GM21381 (cell line): ENCODE measurements at regions not wholly inside any gene's neighbourhood (a gene's known extent, or its start where the extent isn't known, plus 50 kb on each side); places are given as distances from the start of the nearest gene placed in this dataset.
"Not testable (repeated sequence)": the region's sequence is repeated elsewhere in the genome, so short reads cannot be mapped to it uniquely, and the experiment has no call there.

ENCODE experiments used
- ATAC-seq: cut with Tn5 transposase; IDR thresholded peaks from one replicate; pipeline ENCODE4 v1.9.1; 2021; ENCODE audit warnings: mild to moderate bottlenecking, moderate library complexity; ENCODE audit not compliant: unreplicated experiment

DNA sequence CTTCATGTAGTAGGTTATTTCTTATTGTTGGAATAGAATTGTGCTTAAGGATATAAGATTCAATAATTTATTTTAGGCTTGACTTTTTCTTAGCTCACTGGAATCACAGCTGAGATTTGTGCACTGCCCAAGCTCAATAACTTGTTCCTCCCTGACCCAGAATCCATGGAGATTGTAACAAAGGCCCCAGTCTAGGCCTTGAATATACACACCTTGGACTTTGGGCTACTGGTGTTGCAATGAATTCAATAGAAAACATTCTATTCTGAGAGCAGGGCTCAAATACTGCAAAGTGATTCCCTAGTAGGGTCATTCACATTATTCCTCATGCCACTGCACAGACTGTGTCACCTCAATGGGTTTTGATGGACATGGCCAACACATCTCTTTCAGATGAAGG, 352.4 kb downstream of the GALC start:
- ATAC-seq, result no peak

DNA sequence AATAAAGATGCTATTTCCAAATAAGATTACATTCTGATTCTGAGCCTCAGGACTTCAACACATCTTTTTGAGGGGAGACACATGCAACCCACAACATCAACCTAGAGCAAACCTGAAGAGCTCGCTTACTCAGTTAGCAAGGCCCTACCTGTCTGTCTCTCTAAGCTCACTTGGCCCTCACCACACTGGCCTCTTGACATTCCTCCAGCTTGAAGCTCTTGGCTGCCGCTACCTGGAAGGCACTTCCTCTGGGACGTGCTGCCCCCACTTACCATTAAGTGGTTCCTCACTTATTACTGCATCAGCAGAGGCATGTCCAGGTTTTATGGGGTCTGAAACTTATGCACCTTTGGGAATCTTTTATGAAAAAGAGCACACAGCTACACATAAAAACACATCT, 354.8 kb downstream of the GALC start:
- no peak for ATAC-seq

DNA sequence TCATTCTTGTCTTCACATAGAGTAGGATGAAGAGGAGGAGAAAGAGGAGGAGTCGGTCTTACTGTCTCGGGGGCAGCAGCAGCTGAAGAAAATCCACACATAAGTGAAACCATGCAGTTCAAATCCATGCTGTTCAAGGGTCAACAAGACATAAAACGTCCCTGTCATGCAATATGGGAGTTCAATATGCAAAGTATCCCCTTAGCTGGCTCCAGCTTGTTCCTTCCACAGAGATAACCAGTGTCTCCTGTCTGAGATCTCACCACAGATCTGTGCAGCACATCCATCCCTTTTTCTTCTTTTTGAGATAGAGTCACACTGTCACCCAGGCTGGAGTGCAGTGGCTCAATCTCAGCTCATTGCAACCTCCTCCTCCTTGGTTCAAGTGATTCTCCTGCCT, 357.5 kb downstream of the GALC start:
- no peak for ATAC-seq

DNA sequence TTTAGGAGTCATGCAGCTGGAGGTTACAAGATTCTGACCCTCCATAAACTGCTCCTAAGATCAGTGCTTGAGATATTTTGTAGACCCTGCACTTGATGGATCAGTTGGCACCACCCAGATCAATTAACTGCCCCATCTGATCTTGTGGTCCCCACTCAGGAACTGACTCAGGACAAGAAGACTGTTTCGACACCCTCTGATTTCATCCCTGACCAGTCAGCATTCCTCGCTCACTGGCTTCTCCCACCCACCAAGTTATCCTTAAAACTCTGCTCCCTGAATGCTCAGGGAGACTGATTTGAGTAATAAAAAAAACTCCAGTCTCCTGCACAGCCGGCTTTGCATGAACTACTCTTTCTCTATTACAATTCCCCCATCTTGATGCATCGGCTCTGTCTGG, 360.2 kb downstream of the GALC start:
- no peak for ATAC-seq

DNA sequence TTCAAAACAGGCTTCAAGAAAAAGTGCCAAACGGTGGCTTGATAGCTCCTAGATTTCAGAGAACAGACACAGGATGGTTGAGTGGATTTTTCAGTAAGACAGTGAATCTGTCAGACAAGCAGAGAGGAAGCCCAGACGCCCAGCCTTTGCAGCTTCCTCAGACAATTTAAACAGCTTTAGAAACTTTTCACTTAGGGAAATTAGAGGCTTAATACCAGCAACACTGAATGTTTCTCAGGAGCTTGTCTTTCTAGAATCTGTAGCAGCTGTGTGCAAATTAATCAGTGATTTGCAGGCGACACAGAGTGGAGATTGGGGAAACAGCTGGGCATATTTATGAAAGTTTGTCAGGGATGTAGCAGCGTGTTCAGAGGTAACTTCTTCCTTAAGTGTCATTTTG, 362.1 kb downstream of the GALC start:
- ATAC-seq, result no peak

DNA sequence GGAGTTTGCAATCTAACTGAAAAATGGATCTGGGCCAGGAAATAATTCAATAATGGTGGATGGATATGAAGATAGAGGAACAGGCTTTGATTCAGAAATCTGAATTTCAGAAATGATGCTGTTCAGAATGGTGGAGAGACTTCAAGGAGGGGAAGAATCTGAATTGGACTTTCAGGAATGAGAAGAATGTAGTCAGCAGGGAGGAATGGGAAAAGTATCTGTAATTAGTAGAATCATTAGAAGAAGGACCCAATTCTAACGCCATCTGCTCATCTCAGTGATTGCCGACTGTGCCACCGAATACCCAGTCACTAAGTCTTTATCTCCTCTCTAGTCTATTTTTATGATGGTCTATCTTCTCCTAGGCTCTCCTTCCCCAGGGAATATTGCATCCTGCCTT, 363.2 kb downstream of the GALC start:
- no peak for ATAC-seq

DNA sequence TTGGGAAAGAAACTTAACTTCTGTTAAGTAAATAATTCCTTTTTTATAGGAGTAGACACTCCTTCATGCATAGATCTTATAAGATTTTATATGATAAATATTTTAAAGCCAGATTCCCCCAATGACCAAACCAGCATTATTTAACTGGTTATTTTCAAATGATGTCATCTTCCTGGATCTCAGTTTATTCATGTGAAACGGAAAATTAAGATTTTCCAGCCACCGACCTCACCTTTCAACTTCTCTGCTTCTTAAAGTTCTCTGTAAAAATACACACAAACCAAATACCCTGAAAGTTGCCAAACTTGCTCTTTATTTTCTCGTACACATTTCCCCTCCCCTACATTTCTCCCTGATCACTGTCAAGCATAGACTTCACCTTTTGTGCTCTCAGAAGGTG, 364.2 kb downstream of the GALC start:
- no peak for ATAC-seq

DNA sequence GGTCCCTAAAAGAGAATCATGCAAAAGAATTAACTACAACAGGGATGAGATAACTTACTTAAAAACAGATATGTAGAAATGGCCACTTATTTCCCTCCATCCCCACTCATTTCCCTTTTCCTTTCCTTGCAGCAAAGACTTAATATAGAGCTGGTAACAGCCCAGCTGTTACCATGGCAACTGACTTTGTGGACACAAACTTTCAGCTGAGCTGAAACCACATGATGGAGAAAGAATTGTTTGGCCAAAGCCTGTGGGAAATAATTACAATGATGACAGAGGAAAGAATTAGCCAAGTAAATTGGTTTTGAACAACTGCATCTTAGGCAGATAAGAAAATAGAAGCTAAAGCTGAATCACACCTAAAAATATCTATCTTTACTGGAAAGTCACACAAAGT, 364.9 kb downstream of the GALC start:
- ATAC-seq, result no peak

DNA sequence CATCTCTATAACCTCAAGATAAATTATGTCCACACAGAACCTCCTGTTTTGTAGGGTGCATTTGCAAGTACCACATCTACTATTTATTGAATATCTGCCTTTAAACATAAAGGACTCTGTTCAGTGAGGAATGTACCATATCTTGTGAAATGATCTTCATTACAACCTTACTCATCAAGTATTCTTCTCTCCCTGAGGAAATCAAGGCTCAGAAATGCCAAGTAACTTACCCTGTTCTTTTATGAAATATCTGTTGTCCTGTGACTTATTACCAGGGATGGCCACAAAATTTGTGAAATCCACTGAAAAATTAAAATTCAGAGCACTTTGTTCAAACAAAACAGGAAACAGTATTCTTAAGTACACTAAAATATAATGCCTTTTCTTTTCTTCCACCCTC, 366.7 kb downstream of the GALC start:
- ATAC-seq, result no peak

DNA sequence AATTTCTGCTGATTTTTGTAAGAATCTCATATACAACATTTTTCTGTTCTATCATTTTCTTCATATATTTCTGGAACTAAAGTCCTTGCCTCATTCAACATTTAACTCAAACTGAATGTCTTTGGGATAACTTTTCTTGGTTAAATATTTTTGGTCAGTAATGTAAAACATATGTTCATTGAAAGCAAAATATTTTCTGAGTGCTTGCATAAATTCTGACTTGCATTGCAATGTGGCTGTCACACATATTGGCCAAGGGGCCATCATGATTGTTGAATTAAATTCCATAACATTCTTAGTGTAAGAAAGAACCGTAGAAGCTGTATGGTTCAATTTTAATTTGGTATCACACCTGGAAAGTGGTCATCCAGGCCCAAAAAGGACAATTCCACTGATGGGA, 369.4 kb downstream of the GALC start:
- no peak for ATAC-seq

DNA sequence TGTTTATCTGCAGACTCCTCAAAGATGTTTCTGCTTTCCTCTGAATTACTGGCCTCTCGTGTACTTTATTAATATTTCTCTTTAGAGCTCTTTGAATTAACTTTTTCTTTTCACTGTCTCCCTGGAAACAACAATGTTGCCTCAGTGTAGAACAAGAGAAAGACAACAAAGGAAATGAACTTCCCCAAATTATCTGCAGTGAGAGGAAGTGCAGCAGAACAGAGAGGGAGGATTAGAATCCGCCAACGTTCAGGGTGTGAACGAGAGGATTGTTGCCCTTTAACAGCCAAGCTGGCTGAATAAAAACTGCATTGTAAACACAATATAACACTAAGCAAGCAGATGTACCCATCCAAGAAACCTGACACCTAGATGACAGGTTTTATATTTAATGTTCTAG, 375.9 kb downstream of the GALC start:
- no peak for ATAC-seq

DNA sequence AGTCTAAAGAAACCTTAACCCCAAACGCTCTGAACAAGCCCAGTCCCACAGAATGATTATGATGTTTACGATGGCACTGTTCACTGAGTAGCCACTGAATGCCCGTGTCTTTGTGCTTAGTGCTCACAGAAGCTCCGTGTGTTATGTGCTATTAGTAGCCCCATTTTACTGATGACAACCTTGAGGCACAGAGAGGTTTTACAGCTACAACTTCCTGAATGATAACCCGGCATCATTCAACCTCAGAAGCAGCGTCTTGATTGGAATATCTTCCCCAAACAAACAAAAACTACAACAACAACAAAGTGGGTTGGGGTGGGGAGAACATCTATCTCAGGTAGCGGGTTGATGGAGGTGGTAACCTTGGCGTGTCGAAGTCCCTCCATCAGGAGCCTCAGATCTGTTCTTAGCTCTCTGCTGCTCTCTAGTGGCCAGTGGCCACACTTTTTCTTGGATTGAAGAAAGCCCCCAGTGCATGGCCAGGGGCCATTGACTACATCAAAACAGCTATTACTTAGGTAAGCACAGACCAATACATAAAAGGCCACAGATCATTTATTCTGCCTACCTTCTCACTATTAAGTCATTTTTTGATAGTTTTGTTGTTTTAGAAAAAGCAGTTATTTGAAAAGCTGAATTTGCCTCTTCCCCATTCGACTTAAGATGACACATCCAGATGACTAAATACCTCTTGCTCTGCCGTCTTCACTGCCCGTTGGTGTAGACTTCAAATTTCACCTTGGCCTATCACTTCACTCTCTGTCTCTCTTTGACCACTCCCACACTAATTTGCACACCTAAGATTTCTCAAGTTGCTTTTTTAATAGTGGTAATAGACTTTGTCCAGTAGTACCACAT, 376.9 kb downstream of the GALC start:
- peak; percentile 75 for ATAC-seq

DNA sequence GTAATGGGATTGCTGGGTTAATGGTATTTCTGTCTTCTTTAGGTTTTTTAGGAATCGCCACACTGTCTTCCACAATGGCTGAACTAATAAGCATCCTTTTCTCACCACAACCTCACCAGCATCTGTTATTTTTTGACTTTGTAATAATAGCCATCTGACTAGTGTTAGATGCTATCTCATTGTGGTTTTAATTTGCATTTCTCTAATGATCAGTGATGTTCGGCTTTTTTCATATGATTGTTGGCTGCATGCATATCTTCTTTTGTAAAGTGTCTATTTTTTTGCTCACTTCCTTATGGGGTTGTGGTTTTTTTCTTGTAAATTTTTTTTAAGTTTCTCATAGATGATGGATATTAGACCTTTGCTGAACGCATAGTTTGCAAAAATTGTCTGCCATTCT, 377.9 kb downstream of the GALC start:
- no peak for ATAC-seq

DNA sequence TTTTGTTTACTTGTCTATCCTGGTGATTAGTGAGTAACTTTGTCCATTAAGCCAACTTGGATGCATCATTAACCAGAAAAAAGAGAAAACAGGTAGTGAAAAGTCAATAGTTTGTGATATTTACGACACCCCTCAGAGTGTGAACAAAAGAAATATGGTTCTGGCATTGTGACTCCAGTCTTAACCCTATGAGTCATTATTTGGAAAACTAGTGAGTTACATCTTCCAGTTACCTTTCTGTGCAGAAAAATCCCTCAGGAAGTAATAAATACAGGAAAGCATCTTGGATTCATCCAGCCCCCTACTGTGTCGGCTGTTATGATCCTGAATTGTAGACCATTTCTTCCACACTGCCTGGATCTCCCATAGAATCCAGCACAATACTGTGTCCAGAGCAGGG, 379.1 kb downstream of the GALC start:
- ATAC-seq, result no peak

DNA sequence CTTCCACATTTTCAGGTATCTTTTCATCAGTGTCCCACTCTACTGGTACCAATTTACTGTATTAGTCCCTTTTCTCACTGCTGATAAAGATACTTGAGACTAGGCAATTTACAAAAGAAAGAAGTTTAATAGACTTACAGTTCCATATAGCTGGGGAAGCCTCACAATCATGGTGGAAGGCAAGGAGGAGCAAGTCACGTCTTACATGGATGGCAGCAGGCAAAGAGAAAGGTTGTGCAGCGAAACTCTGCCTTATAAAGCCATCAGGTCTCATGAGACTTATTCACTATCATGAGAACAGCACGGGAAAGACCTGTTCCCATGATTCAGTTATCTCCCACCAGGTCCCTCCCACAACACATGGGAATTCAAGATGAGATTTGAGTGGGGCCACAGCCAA, 385.9 kb downstream of the GALC start:
- ATAC-seq, result not testable (repeated sequence)

DNA sequence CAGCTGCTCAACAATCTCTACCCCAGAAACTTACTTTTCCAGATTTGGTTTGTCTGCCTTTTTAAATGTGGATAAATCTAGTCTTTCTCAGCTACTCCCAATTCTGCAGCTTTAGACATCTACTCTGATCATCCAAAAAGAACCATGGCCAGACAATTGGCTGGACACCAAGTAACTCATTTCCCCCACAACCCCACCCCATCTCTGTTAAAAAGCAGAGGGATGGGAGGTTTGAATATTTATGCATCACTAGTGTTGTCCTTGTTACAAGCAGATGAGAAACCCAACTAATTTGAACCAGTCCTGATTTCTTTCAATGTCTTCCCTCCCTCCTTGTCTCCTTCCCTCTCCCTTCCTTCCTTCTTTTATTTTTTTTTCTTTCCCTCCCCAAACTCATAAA, 391.9 kb downstream of the GALC start:
- ATAC-seq, result no peak

DNA sequence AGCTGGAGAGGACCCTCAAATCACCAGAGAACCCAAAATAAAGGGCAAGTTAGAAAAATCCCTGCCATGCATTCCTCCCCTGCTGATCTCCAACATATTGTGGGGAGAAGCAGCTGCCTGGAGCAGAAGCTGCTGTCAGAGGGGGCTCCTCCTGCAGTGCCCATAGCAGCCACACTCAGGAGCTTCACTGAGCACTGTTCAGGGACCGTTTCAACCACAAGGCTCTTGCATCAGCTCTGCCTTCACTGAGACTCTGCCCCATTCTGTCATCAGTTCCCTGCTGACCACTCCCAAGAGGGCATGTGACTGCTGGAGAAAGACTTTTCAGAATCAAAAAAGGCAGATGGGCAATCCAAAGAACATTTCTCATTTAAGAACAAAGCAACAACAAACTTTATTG, 392.7 kb downstream of the GALC start:
- ATAC-seq, result no peak

DNA sequence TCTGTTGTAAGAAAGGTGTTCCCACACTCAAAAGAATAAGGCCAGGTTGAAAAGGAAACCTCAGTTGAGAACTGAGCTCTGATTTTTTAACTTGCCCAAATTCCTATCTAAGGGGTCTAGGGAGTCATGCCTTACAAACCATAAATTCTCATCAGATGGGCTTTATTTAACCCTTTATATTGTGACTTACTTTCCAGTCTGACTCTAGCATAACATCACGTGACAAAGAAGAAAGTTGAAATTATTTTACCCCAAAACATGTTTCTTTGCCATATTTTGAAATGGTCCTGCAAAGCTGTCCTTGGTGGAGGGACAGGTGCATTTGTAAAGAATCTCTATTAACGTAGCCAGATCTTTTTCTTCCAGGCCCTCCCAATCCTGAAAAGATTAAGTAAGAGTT, 411.7 kb downstream of the GALC start:
- no peak for ATAC-seq

DNA sequence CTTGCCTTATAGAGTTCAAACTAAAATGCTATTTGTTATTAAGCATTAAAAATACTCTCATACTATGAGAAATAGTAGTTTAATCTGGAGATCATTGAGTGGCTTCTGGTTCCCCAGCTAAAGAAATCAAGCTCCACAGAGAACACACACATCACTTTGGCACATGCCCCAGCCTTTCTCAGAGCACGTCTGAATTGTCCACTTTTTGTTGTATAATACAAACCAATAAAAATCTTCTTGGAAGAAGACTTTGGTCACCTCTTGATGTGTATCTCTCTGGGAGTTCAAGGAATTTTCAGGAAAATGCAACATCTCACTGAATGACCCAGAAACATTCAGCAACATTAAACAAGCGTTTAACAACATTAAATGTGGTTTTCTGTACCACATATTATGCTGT, 413.9 kb downstream of the GALC start:
- ATAC-seq, result no peak

DNA sequence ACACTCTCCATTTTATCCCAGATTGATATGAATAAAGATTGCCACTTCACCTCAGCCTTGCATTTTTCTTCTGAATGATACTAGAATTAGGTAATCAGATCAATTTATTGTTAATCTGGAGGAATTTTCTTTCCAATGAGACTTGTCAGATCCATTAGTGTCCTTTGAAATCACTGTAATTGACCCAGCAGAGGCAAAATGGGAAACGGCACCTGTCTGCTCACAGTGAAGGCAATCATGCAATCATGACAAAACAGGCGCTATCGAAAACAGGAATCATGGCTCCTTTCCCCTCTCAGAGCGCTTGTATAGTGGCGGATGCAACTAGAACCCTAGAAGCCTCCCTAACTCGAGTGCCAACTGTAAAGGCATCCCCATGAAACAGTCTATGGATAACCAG, 417.6 kb downstream of the GALC start:
- no peak for ATAC-seq

DNA sequence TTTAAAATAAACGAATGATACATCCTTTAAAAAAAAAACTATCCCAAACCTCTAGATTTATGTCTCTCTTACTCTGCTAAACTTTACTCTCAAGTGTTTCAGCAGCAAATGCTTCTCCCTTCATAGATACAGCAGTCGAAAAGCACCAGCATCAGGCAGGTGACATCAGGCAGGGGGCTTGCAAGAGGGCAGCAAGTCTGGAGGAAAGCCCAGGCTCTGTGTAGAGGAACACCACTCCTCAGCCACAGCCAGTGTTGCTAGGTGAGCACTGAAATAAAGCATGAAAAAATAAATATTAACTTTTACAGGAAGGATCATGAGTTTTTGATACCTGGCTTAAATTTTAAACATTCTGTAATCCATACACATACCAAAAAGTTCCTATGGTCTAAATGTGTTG, 419.4 kb downstream of the GALC start:
- no peak for ATAC-seq

DNA sequence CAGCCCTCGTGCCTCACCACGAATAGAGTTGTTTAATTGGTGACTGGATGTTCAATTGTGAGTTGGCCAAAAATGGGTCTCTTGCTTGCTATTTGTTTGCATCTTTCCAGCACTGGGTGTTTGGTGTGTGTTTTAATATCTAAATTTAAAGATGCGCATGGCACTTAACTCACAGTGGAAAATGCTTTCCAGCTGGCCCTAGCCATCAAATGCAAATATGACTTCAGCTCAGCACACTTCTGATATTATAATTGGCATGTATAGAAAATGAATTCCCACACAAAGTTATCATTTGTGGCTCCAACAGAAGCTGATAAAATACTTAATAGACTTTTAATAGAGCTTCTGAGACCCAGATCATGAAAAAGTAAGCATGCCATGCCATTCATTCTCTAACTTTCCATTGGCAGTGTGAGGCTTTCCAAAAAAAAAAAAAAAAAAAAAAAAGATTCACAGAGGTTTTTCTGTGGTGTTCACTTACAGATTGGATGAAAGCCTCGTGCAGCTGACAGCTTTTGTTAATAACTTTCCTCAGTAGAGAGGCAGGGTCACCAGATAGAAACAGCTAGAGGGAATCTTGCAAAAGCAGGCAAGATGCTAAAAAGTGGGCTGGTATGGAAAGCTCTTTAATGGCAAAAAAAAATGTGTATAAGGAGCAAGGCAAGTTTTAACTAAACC, 425.2 kb downstream of the GALC start:
- no peak for ATAC-seq

DNA sequence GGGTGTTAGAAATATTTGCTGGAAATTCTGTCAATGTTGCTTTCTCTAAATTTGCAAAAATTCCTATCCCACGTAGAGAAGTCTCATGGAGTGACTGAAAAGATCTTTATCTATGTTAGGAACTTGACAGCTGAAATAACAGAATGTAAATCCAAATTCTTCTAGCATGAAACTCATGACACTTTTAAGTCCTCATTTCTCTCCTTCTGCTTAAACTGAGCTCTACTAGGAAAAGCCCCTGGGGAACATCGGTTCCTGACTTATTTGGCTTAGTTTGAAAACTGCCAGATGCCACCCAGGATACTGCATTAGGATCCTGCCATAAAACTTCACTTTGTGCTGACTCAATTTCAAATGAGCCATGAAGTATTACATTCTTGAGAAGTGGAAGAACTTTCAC, 426.0 kb downstream of the GALC start:
- no peak for ATAC-seq
